ENCODE measurements at regions not wholly inside any gene's neighbourhood (a gene's known extent, or its start where the extent isn't known, plus 50 kb on each side); places are given as distances from the start of the nearest gene placed in this dataset.

GRCh38 chr6:14589175-14589574, 471.6 kb downstream of the CD83 start:
- TF ChIP-seq CTCF (IDR thresholded peaks at IDR 0.05; ENCODE audit: poor library complexity) (no peak), EZH2 (IDR thresholded peaks at IDR 0.05; ENCODE audit: borderline replicate concordance) (no peak)
